CD4-positive, alpha-beta T cell treated with Interleukin-17A for 1 hour (primary cell): ENCODE measurements at regions not wholly inside any gene's neighbourhood (a gene's known extent, or its start where the extent isn't known, plus 50 kb on each side); places are given as distances from the start of the nearest gene placed in this dataset.
"Not testable (repeated sequence)": the region's sequence is repeated elsewhere in the genome, so short reads cannot be mapped to it uniquely, and the experiment has no call there.

Experiments used
- DNase-seq: peaks from one replicate; pipeline ENCODE4 v3.0.0-alpha.2; 2020

GRCh38 chr2:173678186-173678585 lies 287.0 kb downstream of the SP3 start:
- DNase-seq = no peak

- no peak for DNase-seq
Observed at GRCh38 chr2:173680574-173680973, 284.6 kb downstream of the SP3 start.

- no peak for DNase-seq
Observed at GRCh38 chr2:173681881-173682650, 283.1 kb downstream of the SP3 start.

GRCh38 chr2:173684896-173685459 lies 280.2 kb downstream of the SP3 start:
- no peak for DNase-seq

- DNase-seq = no peak
Observed at GRCh38 chr2:173690349-173690748, 274.8 kb downstream of the SP3 start.

- DNase-seq = no peak
Observed at GRCh38 chr2:173692068-173692467, 273.1 kb downstream of the SP3 start.

GRCh38 chr2:173693044-173693589 lies 272.1 kb downstream of the SP3 start:
- DNase-seq = no peak

- no peak for DNase-seq
Observed at GRCh38 chr2:173696274-173696673, 268.9 kb downstream of the SP3 start.

GRCh38 chr2:173697929-173698328 lies 267.2 kb downstream of the SP3 start:
- no peak for DNase-seq

GRCh38 chr2:173705656-173706055 lies 259.5 kb downstream of the SP3 start:
- no peak for DNase-seq

GRCh38 chr2:173706936-173707335 lies 258.2 kb downstream of the SP3 start:
- no peak for DNase-seq

GRCh38 chr2:173708806-173709205 lies 256.4 kb downstream of the SP3 start:
- DNase-seq = no peak

GRCh38 chr2:173711816-173712215 lies 253.4 kb downstream of the SP3 start:
- DNase-seq = no peak

- DNase-seq = no peak
Observed at GRCh38 chr2:173713904-173714555, 251.1 kb downstream of the SP3 start.

GRCh38 chr2:173715441-173715840 lies 249.7 kb downstream of the SP3 start:
- no peak for DNase-seq

- no peak for DNase-seq
Observed at GRCh38 chr2:173716458-173717052, 248.6 kb downstream of the SP3 start.

GRCh38 chr2:173719471-173719870 lies 245.7 kb downstream of the SP3 start:
- DNase-seq = no peak

- DNase-seq = no peak
Observed at GRCh38 chr2:173720306-173720705, 244.9 kb downstream of the SP3 start.

GRCh38 chr2:173734797-173735196 lies 230.4 kb downstream of the SP3 start:
- no peak for DNase-seq

GRCh38 chr2:173737954-173738575 lies 227.1 kb downstream of the SP3 start:
- not testable (repeated sequence) for DNase-seq

- no peak for DNase-seq
Observed at GRCh38 chr2:173739006-173739405, 226.2 kb downstream of the SP3 start.

GRCh38 chr2:173740639-173741038 lies 224.5 kb downstream of the SP3 start:
- DNase-seq = no peak

- no peak for DNase-seq
Observed at GRCh38 chr2:173741759-173742158, 223.4 kb downstream of the SP3 start.
